LNCaP clone FGC (cell line): ENCODE measurements at regions not wholly inside any gene's neighbourhood (a gene's known extent, or its start where the extent isn't known, plus 50 kb on each side); places are given as distances from the start of the nearest gene placed in this dataset.

Experiments used
- DNase-seq: peaks from one replicate; pipeline ENCODE4 v3.0.0-alpha.2; 2011; ENCODE audit warnings: low read depth
- H3K4me3 ChIP-seq: 2 replicates; pipeline ENCODE4 v1.5.1; 2011; ENCODE audit warnings: mild to moderate bottlenecking, low read depth, low read length, control low read depth
- CTCF ChIP-seq: IDR thresholded peaks from 2 replicates; pipeline ENCODE4 v1.5.1; 2012; ENCODE audit warnings: mild to moderate bottlenecking; ENCODE audit not compliant: control insufficient read depth, insufficient read depth; ENCODE audit errors: extremely low read depth

- no peak for TF ChIP-seq CTCF
These were observed 291.2 kb downstream of the CBLN4 start for GRCh38 chr20:55714082-55714481.

GRCh38 chr20:55704458-55704857 lies 300.9 kb downstream of the CBLN4 start:
- TF ChIP-seq CTCF: no peak
- no peak overlapping the region for H3K4me3 ChIP-seq
- DNase-seq: no peak

More at GRCh38 chr20:55714082-55714481, 291.2 kb downstream of the CBLN4 start:
- H3K4me3 ChIP-seq: no peak overlapping the region
- DNase-seq: no peak

- DNase-seq: no peak
These were observed 303.9 kb downstream of the CBLN4 start for GRCh38 chr20:55701467-55701866.

GRCh38 chr20:55696520-55696919 lies 308.8 kb downstream of the CBLN4 start:
- DNase-seq: no peak
- H3K4me3 ChIP-seq: no peak overlapping the region
- TF ChIP-seq CTCF: no peak

More at GRCh38 chr20:55701467-55701866, 303.9 kb downstream of the CBLN4 start:
- H3K4me3 ChIP-seq: no peak overlapping the region
- no peak for TF ChIP-seq CTCF

GRCh38 chr20:55693641-55694040 lies 311.7 kb downstream of the CBLN4 start:
- TF ChIP-seq CTCF: no peak
- DNase-seq: no peak
- no peak overlapping the region for H3K4me3 ChIP-seq

- H3K4me3 ChIP-seq: no peak overlapping the region
- no peak for DNase-seq
- no peak for TF ChIP-seq CTCF
These were observed 319.5 kb downstream of the CBLN4 start for GRCh38 chr20:55685841-55686240.

- TF ChIP-seq CTCF: no peak
- DNase-seq: no peak
- H3K4me3 ChIP-seq: no peak overlapping the region
These were observed 319.9 kb downstream of the CBLN4 start for GRCh38 chr20:55685425-55685824.
